GM13977 (cell line): ENCODE measurements at regions not wholly inside any gene's neighbourhood (a gene's known extent, or its start where the extent isn't known, plus 50 kb on each side); places are given as distances from the start of the nearest gene placed in this dataset.
"Not testable (repeated sequence)": the region's sequence is repeated elsewhere in the genome, so short reads cannot be mapped to it uniquely, and the experiment has no call there.

Experiments
- DNase-seq: peaks from one replicate; pipeline ENCODE4 v3.0.0; 2012; ENCODE audit warnings: low spot score
- in situ Hi-C: fragments of 300-500 bp; cut with MboI; formaldehyde crosslinking; loops from one replicate; pipeline ENCODE4 v1.12.0; 2022; ENCODE audit warnings: low sequenced_read_pairs, low pct_unique_long_range_greater_than_20kb, mixed read lengths, inconsistent platforms; ENCODE audit not compliant: unreplicated experiment
- TF ChIP-seq, protein P1 (sequence below): IDR thresholded peaks from 2 replicates; pipeline ENCODE4 v1.5.1; 2012; ENCODE audit warnings: mild to moderate bottlenecking, control low read depth; ENCODE audit not compliant: insufficient read depth; ENCODE audit errors: extremely low read depth, missing control alignments

DNA sequence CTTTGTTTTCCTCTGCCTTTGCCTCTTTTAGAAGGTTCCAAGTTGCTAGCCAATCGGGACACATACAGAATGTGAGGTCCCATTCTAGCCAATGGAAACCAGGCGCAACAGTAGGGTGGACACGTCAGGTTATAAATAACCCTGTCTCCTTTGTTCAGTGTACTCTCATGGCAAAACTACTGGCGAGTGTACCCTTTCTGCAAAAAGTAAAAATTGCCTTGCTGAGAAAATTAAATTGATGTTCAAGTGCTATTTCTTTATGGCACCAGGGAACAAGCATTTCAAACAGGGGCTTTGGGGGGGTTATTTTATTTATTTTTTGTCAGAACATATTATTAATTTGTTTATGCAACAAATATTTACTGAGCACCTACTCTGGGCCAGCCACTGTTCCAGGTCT, 123.6 kb upstream of the SRSF6 start:
- no peak for DNase-seq
- TF ChIP-seq, protein P1, sequence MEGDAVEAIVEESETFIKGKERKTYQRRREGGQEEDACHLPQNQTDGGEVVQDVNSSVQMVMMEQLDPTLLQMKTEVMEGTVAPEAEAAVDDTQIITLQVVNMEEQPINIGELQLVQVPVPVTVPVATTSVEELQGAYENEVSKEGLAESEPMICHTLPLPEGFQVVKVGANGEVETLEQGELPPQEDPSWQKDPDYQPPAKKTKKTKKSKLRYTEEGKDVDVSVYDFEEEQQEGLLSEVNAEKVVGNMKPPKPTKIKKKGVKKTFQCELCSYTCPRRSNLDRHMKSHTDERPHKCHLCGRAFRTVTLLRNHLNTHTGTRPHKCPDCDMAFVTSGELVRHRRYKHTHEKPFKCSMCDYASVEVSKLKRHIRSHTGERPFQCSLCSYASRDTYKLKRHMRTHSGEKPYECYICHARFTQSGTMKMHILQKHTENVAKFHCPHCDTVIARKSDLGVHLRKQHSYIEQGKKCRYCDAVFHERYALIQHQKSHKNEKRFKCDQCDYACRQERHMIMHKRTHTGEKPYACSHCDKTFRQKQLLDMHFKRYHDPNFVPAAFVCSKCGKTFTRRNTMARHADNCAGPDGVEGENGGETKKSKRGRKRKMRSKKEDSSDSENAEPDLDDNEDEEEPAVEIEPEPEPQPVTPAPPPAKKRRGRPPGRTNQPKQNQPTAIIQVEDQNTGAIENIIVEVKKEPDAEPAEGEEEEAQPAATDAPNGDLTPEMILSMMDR: no peak
- in situ Hi-C loops: no loop called here

GRCh38 chr20:43331906-43332305, 125.8 kb upstream of the SRSF6 start:
- TF ChIP-seq, protein P1: no peak
- DNase-seq: no peak
- in situ Hi-C loops: no loop called here

GRCh38 chr20:43328697-43329096, 129.0 kb upstream of the SRSF6 start:
- TF ChIP-seq, protein P1: no peak
- no peak for DNase-seq
- in situ Hi-C loops: no loop called here

DNA sequence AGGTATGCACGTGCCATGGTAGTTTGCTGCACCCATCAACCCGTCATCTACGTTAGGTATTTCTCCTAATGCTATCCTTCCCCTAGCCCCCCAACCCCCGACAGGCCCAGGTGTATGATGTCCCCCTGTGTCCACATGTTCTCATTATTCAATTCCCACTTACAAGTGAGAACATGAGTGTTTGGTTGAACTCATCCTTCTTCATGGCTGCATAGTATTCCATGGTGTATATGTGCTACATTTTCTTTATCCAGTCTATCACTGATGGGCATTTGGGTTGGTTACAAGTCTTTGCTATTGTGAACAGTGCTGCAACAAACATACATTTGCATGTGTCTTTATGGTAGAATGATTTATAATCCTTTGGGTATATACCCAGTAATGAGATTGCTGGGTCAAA, 130.5 kb upstream of the SRSF6 start:
- DNase-seq, in situ Hi-C loops: not testable (repeated sequence)

DNA sequence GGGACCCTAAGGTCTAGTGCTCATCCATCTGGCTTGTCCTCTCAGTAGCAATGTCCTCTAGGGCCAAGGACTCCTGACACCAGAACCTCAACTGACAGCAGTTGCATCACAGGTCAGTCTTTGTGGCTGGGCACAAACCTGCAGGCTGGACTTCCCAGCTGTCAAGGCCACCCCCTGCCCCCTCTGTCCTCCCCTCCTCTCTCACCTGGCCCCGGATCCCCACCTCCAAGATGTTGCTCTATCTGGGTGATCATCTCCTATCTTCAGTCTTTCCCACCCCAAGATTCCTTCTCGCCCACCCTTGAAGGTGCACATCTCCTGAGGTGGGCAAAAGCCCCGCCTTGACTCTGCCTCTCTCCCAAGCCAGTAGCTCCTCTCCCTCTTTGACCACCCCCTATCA, 131.8 kb upstream of the SRSF6 start:
- no peak for DNase-seq
- TF ChIP-seq, protein P1: no peak
- in situ Hi-C loops: no loop called here

DNA sequence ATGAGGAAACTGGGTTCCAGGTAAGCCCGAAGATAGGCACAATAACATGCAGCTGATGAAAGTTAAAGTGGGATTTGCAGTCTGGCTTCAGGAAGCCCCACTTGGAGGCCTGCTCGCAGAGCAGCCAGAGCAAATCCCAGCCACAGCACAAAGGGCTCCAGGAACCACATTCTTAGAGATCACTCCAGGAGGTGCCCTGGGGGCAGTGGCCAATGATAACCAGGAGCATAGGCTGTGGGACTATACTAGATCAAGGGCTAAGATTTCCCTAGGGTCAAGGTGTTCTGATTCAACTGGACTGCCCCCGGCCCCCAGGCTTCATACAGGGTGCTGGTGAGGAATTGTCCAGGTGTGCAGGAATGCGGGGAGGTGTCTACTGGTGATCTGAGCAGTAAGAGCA, 133.9 kb upstream of the PTPRT start:
- in situ Hi-C loops: no loop called here
- no peak for DNase-seq
- TF ChIP-seq, protein P1: no peak

DNA sequence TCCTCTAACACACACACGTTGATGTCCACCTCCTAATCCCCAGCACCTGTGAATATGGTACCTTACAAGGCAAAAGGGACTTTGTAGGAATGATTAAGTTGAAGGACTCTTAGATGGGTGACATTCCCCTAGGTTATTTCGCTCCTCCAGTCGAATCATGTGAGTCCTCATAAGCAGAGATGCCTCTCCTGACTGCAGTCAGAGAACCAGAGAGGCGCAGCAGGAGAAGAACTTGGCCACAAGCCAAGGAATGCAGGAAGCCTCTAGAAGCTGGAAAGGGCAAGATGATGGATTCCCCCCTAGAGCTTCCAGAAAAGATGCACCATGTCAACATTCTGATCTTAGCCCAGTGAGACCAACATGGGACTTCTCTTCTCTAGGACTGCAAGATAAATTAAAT, 133.1 kb upstream of the PTPRT start:
- TF ChIP-seq, protein P1: no peak
- in situ Hi-C loops: no loop called here
- no peak for DNase-seq
